IMR-90 (cell line): ENCODE measurements at regions not wholly inside any gene's neighbourhood (a gene's known extent, or its start where the extent isn't known, plus 50 kb on each side); places are given as distances from the start of the nearest gene placed in this dataset.

Experiments used
- ATAC-seq: fragments of 200-7000 bp; cut with Tn5 transposase; 2 replicates; pipeline ENCODE4 v1.9.1; 2020; ENCODE audit warnings: low read depth, mild to moderate bottlenecking, moderate library complexity
- BruUV-seq: library from RNA; stranded (reverse); fragments of 400-500 nt; replicated peaks from 2 replicates; lab custom pipeline; 2021; lab: Mats Ljungman, UMichigan
- CTCF ChIA-PET: fragments of 300-600 bp; formaldehyde crosslinking; extraction: SDS; loops from one replicate; lab custom pipeline; 2021; ENCODE audit warnings: antibody characterized with exemption; lab: Yijun Ruan, JAX
- POLR2A ChIA-PET: fragments of 300-600 bp; sonication (Branson Sonifier 250); formaldehyde crosslinking; loops from one replicate; lab custom pipeline; 2022; ENCODE audit warnings: antibody characterized with exemption; ENCODE audit not compliant: unreplicated experiment; lab: Charles Lee
- DNase-seq: peaks from one replicate; pipeline ENCODE4 v3.0.0; 2013
- H2AFZ ChIP-seq: replicated peaks from 2 replicates; pipeline ENCODE3; 2013; ENCODE audit warnings: low read length, mild to moderate bottlenecking; ENCODE audit not compliant: poor library complexity
- H2AK5ac ChIP-seq: 2 replicates; pipeline ENCODE4 v1.6.1; 2013; ENCODE audit warnings: low read depth, low read length, inconsistent platforms
- H2AK9ac ChIP-seq: replicated peaks from 2 replicates; pipeline ENCODE3; 2013; ENCODE audit warnings: mild to moderate bottlenecking, low read depth, low read length, moderate library complexity; ENCODE audit not compliant: poor library complexity
- H2BK120ac ChIP-seq: 2 replicates; pipeline ENCODE4 v1.6.1; 2013; ENCODE audit warnings: low read depth, low read length, inconsistent platforms
- H2BK15ac ChIP-seq: 3 replicates; pipeline ENCODE4 v1.6.1; 2013; ENCODE audit warnings: low read depth, low read length, inconsistent platforms
- H2BK20ac ChIP-seq: 2 replicates; pipeline ENCODE4 v1.6.1; 2013; ENCODE audit warnings: low read depth, mild to moderate bottlenecking, inconsistent platforms, low read length, moderate library complexity
- H2BK5ac ChIP-seq: 2 replicates; pipeline ENCODE4 v1.6.1; 2013; ENCODE audit warnings: mild to moderate bottlenecking, low read depth, low read length, inconsistent platforms; ENCODE audit not compliant: poor library complexity, severe bottlenecking
- H3K14ac ChIP-seq: replicated peaks from 2 replicates; pipeline ENCODE4 v1.6.1; 2013; ENCODE audit warnings: low read depth, low read length, inconsistent platforms
- H3K18ac ChIP-seq: 2 replicates; pipeline ENCODE4 v1.6.1; 2013; ENCODE audit warnings: low read depth, low read length, control low read depth
- H3K23ac ChIP-seq: 2 replicates; pipeline ENCODE4 v1.6.1; 2013; ENCODE audit warnings: low read depth, low read length, inconsistent platforms
- H3K27ac ChIP-seq: 2 replicates; pipeline ENCODE4 v1.5.1; 2013; ENCODE audit warnings: mild to moderate bottlenecking, control low read depth, low read length; ENCODE audit not compliant: insufficient read depth
- H3K27me3 ChIP-seq: 2 replicates; pipeline ENCODE4 v1.6.1; 2013; ENCODE audit warnings: low read length; ENCODE audit not compliant: control insufficient read depth, insufficient read depth
- H3K36me3 ChIP-seq: 2 replicates; pipeline ENCODE4 v1.6.1; 2013; ENCODE audit warnings: low read length, mixed read lengths; ENCODE audit not compliant: control insufficient read depth, insufficient read depth
- H3K4ac ChIP-seq: 2 replicates; pipeline ENCODE4 v1.6.1; 2013; ENCODE audit warnings: low read depth, low read length, inconsistent platforms
- H3K4me1 ChIP-seq: 2 replicates; pipeline ENCODE4 v1.6.1; 2013; ENCODE audit warnings: low read length, mixed read lengths; ENCODE audit not compliant: control insufficient read depth, insufficient read depth
- H3K4me2 ChIP-seq: 2 replicates; pipeline ENCODE4 v1.6.1; 2013; ENCODE audit warnings: low read depth, mild to moderate bottlenecking, control low read depth, low read length, moderate library complexity
- H3K4me3 ChIP-seq: 2 replicates; pipeline ENCODE4 v1.5.1; 2013; ENCODE audit warnings: low read depth, mild to moderate bottlenecking, control low read depth, low read length, moderate library complexity; ENCODE audit not compliant: insufficient read depth
- H3K56ac ChIP-seq: 2 replicates; pipeline ENCODE4 v1.6.1; 2013; ENCODE audit warnings: low read length, inconsistent platforms; ENCODE audit not compliant: insufficient read depth; ENCODE audit errors: extremely low read depth
- H3K79me1 ChIP-seq, 2 experiments: 2 replicates each; pipeline ENCODE4 v1.6.1; 2013; ENCODE audit warnings: low read length in 2 of 2, inconsistent platforms in 1 of 2, low read depth in 1 of 2
- H3K9ac ChIP-seq: 2 replicates; pipeline ENCODE4 v1.6.1; 2013; ENCODE audit warnings: low read depth, low read length, control low read depth
- H3K9me1 ChIP-seq: 2 replicates; pipeline ENCODE4 v1.6.1; 2013; ENCODE audit warnings: low read length, inconsistent platforms; ENCODE audit not compliant: insufficient read depth
- H3K9me3 ChIP-seq: 2 replicates; pipeline ENCODE4 v1.6.1; 2013; ENCODE audit warnings: low read length; ENCODE audit not compliant: control insufficient read depth, insufficient read depth
- H4K20me1 ChIP-seq: 2 replicates; pipeline ENCODE4 v1.6.1; 2013; ENCODE audit warnings: low read length, inconsistent platforms; ENCODE audit not compliant: insufficient read depth
- H4K5ac ChIP-seq: 2 replicates; pipeline ENCODE4 v1.6.1; 2013; ENCODE audit warnings: mild to moderate bottlenecking, low read depth, low read length, control low read depth
- H4K8ac ChIP-seq, 2 experiments: 2 replicates each; pipeline ENCODE4 v1.6.1; 2013; ENCODE audit warnings: low read depth in 2 of 2, low read length in 2 of 2, control low read depth in 1 of 2, inconsistent platforms in 1 of 2
- H4K91ac ChIP-seq: 2 replicates; pipeline ENCODE4 v1.6.1; 2013; ENCODE audit warnings: low read depth, low read length, inconsistent platforms; ENCODE audit not compliant: insufficient read depth
- BHLHE40 ChIP-seq: fragments of 150-350 bp; IDR thresholded peaks from 2 replicates; pipeline ENCODE4 v1.6.1; 2016; ENCODE audit warnings: mild to moderate bottlenecking, low read depth, low read length
- CEBPB ChIP-seq: IDR thresholded peaks from 2 replicates; pipeline ENCODE4 v1.6.1; 2012; ENCODE audit warnings: low read depth, low read length, improper control_type of control experiment
- CHD1 ChIP-seq: IDR thresholded peaks from 2 replicates; pipeline ENCODE4 v1.6.1; 2012; ENCODE audit warnings: low read depth, low read length, improper control_type of control experiment
- CTCF ChIP-seq: conservative IDR thresholded peaks from 2 replicates; pipeline ENCODE4 v1.5.1; 2012; ENCODE audit warnings: mild to moderate bottlenecking, low read depth, low read length, improper control_type of control experiment
- POLR2A ChIP-seq: IDR thresholded peaks from 2 replicates; pipeline ENCODE4 v1.6.1; 2012; ENCODE audit warnings: mild to moderate bottlenecking, low read depth, low read length
- RAD21 ChIP-seq: IDR thresholded peaks from 2 replicates; pipeline ENCODE4 v1.6.1; 2012; ENCODE audit warnings: low read length, improper control_type of control experiment
- SMC3 ChIP-seq: fragments of 150-350 bp; IDR thresholded peaks from 2 replicates; pipeline ENCODE4 v1.6.1; 2016; ENCODE audit warnings: low read depth, mild to moderate bottlenecking, antibody characterized with exemption, low read length, moderate library complexity
- dilution Hi-C: fragments of 300-500 bp; cut with HindIII; formaldehyde crosslinking; loops from one replicate; pipeline ENCODE4 v1.14.3; 2018; ENCODE audit warnings: low sequenced_read_pairs; ENCODE audit not compliant: unreplicated experiment
- in situ Hi-C: fragments of 300-500 bp; cut with MboI; formaldehyde crosslinking; loops from 3 replicates; pipeline ENCODE4 v1.14.3; 2019; ENCODE audit warnings: low sequenced_read_pairs, inconsistent platforms, mixed read lengths
- intact Hi-C: fragments of 100-400 bp; cut with micrococcal nuclease; formaldehyde crosslinking; loops from 2 replicates; pipeline ENCODE4 v1.10.0; 2022
- TF ChIP-seq, protein P1 (sequence below): fragments of 150-350 bp; IDR thresholded peaks from 2 replicates; pipeline ENCODE4 v1.6.1; 2017; ENCODE audit warnings: mild to moderate bottlenecking, antibody characterized with exemption, low read length, low read depth

DNA sequence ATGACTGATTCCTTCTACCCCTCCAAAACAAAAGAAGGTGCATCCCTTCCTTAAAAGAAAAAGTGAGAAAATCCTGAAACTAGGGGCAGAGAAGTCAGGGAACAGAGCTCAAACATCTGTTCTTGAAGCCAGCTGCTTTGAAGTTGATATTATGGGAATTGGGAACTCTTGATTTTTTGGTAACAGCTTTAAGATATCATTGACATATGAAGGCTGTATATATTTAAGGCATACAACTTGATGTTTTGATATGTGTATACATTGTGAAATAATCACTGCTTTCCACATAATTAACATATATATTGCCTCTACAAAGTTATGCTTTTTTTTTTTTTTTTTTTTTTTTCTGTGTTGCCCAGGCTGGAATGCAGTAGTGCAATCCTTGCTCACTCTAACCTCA is 117.1 kb downstream of the AKAP11 start:
- H3K4me2 ChIP-seq: no peak overlapping the region
- H3K79me1 ChIP-seq: no peaks in the 10 kb centered on the region
- no peak overlapping the region for H3K4me3 ChIP-seq
- H3K23ac ChIP-seq: no peak overlapping the region
- no peak overlapping the region for H2AK5ac ChIP-seq
- CTCF ChIA-PET: no interaction called here
- BruUV-seq: no TSS peak
- intact Hi-C loops: no loop called here
- DNase-seq (no peak), ATAC-seq (no peak)
- in situ Hi-C loops: no loop called here
- H3K27me3 ChIP-seq: peaks cover 3% of the 10 kb centered on the region
- no peak overlapping the region for H4K91ac ChIP-seq
- no peak overlapping the region for H2BK15ac ChIP-seq
- POLR2A ChIA-PET: no interaction called here
- H3K27ac ChIP-seq: no peak overlapping the region
- no peaks in the 10 kb centered on the region for H3K4me1 ChIP-seq
- TF ChIP-seq, protein P1, sequence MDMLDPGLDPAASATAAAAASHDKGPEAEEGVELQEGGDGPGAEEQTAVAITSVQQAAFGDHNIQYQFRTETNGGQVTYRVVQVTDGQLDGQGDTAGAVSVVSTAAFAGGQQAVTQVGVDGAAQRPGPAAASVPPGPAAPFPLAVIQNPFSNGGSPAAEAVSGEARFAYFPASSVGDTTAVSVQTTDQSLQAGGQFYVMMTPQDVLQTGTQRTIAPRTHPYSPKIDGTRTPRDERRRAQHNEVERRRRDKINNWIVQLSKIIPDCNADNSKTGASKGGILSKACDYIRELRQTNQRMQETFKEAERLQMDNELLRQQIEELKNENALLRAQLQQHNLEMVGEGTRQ: no peak
- TF ChIP-seq CTCF (no peak), BHLHE40 (no peak), CEBPB (no peak), RAD21 (no peak), POLR2A (no peak), CHD1 (no peak), SMC3 (no peak)
- H4K20me1 ChIP-seq: no peaks in the 10 kb centered on the region
- H2BK120ac ChIP-seq: no peak overlapping the region
- no peak overlapping the region for H2BK5ac ChIP-seq
- no peak overlapping the region for H2AK9ac ChIP-seq
- no peak overlapping the region for H2BK20ac ChIP-seq
- H4K5ac ChIP-seq: no peak overlapping the region
- H3K9me1 ChIP-seq: no peaks in the 10 kb centered on the region
- no peak overlapping the region for H3K9ac ChIP-seq
- no peak overlapping the region for H3K14ac ChIP-seq
- H2AFZ ChIP-seq: no peak overlapping the region
- no peaks in the 10 kb centered on the region for H3K36me3 ChIP-seq
- H3K18ac ChIP-seq: no peak overlapping the region
- no peaks in the 10 kb centered on the region for H3K9me3 ChIP-seq
- no peak overlapping the region for H3K4ac ChIP-seq
- dilution Hi-C loops: no loop called here
- H3K56ac ChIP-seq: no peak overlapping the region
- no peak overlapping the region for H4K8ac ChIP-seq
